ENCODE measurements at regions not wholly inside any gene's neighbourhood (a gene's known extent, or its start where the extent isn't known, plus 50 kb on each side); places are given as distances from the start of the nearest gene placed in this dataset.

DNA sequence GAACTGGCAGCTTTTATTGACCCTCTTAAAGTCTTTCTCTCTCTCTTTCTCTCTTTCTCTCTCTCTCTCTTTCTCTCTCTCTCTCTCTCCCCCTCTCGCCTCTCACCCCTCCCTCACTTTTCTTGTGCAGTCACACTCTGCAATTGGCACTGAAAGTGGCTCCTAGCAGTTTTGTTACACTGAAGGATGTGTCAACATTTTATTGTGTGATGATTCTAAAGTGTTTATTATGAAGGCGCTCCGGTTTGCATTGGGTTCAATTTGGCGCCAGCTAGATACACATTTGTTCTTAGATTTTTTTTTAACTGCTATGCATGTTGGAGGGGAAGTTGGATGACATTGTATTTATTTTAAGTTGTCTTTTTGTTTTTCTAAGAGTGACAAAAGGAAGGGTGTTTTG, 64.0 kb upstream of the CHRM3 start:
- Histone ChIP-seq H3K4me1 (ENCODE audit: low read depth) (no peaks in the 10 kb centered on the region), H3K4me3 (no peak overlapping the region), H3K9me3 (no peaks in the 10 kb centered on the region), H3K36me3 (ENCODE audit: low read depth) (no peaks in the 10 kb centered on the region)
- TF ChIP-seq, protein P1, sequence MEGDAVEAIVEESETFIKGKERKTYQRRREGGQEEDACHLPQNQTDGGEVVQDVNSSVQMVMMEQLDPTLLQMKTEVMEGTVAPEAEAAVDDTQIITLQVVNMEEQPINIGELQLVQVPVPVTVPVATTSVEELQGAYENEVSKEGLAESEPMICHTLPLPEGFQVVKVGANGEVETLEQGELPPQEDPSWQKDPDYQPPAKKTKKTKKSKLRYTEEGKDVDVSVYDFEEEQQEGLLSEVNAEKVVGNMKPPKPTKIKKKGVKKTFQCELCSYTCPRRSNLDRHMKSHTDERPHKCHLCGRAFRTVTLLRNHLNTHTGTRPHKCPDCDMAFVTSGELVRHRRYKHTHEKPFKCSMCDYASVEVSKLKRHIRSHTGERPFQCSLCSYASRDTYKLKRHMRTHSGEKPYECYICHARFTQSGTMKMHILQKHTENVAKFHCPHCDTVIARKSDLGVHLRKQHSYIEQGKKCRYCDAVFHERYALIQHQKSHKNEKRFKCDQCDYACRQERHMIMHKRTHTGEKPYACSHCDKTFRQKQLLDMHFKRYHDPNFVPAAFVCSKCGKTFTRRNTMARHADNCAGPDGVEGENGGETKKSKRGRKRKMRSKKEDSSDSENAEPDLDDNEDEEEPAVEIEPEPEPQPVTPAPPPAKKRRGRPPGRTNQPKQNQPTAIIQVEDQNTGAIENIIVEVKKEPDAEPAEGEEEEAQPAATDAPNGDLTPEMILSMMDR (IDR thresholded peaks at IDR 0.05): no peak
- no peak for DNase-seq
- no peak for ATAC-seq
- intact Hi-C loops (cut with DNase I, micrococcal nuclease): no loop called here

DNA sequence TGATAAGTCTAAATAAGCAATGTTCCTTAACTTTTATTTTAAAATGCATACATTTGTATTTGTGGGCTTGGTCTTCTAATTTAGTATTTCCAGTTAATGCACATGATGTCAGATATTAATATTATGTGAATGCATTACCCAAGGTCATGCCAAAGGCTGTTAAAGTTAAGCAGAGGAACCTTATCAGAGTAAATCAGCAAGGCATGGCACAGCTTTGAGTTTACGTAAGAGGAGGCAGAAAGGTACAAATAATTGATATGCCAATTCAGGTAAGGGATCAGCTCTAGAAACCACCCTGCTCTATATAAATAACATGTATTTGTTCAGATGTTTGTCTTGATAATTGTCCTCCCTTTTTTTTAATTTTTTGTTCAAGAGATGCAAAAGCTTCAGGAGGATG, 64.5 kb upstream of the CHRM3 start:
- Histone ChIP-seq H3K9me3 (no peaks in the 10 kb centered on the region), H3K4me1 (ENCODE audit: low read depth) (no peaks in the 10 kb centered on the region), H3K36me3 (ENCODE audit: low read depth) (no peaks in the 10 kb centered on the region), H3K4me3 (no peak overlapping the region)
- no peak for DNase-seq
- intact Hi-C loops (cut with DNase I, micrococcal nuclease): no loop called here
- ATAC-seq: no peak
- TF ChIP-seq, protein P1 (IDR thresholded peaks at IDR 0.05): no peak

DNA sequence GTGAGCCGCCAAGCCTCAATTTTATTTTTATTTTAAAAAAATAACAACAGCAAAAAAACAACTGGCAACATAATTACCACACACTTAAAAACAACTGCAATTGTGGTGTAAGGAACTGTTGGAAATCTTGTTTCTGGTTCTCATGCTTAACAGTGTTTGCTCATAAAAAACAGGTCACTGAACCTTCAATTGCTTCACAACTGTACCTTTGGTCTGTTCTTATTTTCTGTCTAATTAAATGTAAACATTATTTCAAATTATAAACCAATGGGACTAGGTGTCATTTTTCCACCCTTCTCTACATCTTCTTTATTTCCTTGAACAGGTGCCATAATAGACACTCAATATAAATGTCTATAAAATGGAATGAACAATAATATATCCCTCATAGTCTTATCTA, 68.4 kb upstream of the CHRM3 start:
- ATAC-seq (peak; percentile 68), DNase-seq (no peak)
- TF ChIP-seq, protein P1 (IDR thresholded peaks at IDR 0.05): no peak
- intact Hi-C loops (cut with DNase I, micrococcal nuclease): no loop called here
- H3K9me3 ChIP-seq: no peaks in the 10 kb centered on the region
- no peaks in the 10 kb centered on the region for H3K36me3 ChIP-seq (ENCODE audit: low read depth)
- no peaks in the 10 kb centered on the region for H3K4me1 ChIP-seq (ENCODE audit: low read depth)
- no peak overlapping the region for H3K4me3 ChIP-seq

DNA sequence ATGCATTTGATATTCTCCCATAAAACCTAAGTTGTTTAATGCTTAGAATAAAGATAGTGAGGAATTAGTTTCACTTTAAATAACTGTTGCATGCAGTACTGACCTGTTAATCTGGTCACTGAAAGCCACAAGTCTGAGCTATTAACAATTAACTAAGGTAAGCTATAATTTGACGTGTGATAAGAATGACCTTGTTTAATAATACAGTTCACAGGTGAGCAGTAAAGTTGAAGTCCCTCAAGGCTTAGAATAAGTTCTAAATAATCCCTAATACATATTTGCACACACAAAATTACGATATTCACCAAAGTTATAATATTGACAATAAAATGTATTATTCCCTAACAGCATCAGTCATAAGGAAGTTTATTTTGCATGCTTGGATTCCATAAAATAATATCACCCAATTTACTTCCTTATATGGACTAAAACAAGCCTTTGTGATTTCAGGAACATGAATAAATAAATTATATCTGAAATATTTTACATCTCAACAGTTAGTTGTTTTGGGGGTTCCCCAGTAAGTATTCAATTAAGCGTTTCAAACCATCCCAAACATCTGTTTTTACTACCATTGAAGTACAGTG, 70.6 kb upstream of the CHRM3 start:
- no peaks in the 10 kb centered on the region for H3K36me3 ChIP-seq (ENCODE audit: low read depth)
- no peak overlapping the region for H3K4me3 ChIP-seq
- TF ChIP-seq, protein P1 (IDR thresholded peaks at IDR 0.05): no peak
- no peaks in the 10 kb centered on the region for H3K9me3 ChIP-seq
- H3K4me1 ChIP-seq (ENCODE audit: low read depth): no peaks in the 10 kb centered on the region
- DNase-seq (no peak), ATAC-seq (peak; percentile 78)
- intact Hi-C loops (cut with DNase I, micrococcal nuclease): no loop called here

DNA sequence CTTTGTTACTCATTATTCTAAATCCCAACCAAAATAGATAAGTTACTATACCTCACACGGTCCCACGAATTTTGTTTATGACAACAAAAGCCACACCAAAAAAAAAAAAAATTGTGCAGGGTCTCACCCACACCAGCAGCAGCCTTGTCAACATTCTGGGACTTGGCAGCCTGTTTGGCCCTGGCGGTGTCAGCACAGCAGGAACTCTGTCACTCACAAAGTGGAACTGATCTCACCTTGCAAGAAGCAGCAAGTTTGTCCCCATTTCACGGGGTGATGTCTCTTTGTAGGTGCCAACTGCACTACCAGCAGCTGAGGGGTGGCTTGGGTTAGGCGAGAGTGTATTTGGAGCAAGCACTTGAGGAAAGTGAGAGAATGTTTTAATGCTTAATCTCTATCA, 75.0 kb upstream of the CHRM3 start:
- TF ChIP-seq, protein P1 (IDR thresholded peaks at IDR 0.05): no peak
- intact Hi-C loops (cut with DNase I, micrococcal nuclease): no loop called here
- DNase-seq (no peak), ATAC-seq (no peak)
- H3K4me3 ChIP-seq: no peak overlapping the region
- no peaks in the 10 kb centered on the region for H3K9me3 ChIP-seq
- H3K36me3 ChIP-seq (ENCODE audit: low read depth): no peaks in the 10 kb centered on the region
- no peaks in the 10 kb centered on the region for H3K4me1 ChIP-seq (ENCODE audit: low read depth)

Measured in mucosa of descending colon (tissue), 3 donors.